Tibial artery (tissue), 4 donors: ENCODE measurements at regions not wholly inside any gene's neighbourhood (a gene's known extent, or its start where the extent isn't known, plus 50 kb on each side); places are given as distances from the start of the nearest gene placed in this dataset.
A peak's percentile ranks its signal among the peaks of the same experiment; 100 is the strongest.
"Not testable (repeated sequence)": the region's sequence is repeated elsewhere in the genome, so short reads cannot be mapped to it uniquely, and the experiment has no call there.

ENCODE experiments used
- DNase-seq, 2 donors: peaks; one replicate each; pipeline ENCODE4 v3.0.0-alpha.2; 2019
- H3K27ac ChIP-seq, 2 donors: fragments of 200-600 bp; sonication (generic) in 1 of 2; 1 replicate in 1 of 2; 2 replicates in 1 of 2; pipeline ENCODE4 v1.5.1; 2018 to 2019; ENCODE audit warnings: mild to moderate bottlenecking in 1 of 2
- H3K27me3 ChIP-seq, 2 donors: fragments of 200-600 bp; sonication (generic) in 1 of 2; one replicate each; pipeline versions ENCODE4 v1.5.1 to v1.6.0; 2016 to 2019
- H3K36me3 ChIP-seq, 3 donors: fragments of 200-600 bp; sonication (generic) in 2 of 3; one replicate each; pipeline ENCODE4 v1.5.1; 2016 to 2019; ENCODE audit warnings: mild to moderate bottlenecking in 2 of 3
- H3K4me1 ChIP-seq, 4 donors: fragments of 200-600 bp; sonication (generic) in 2 of 4; 1 replicate in 3 of 4; 2 replicates in 1 of 4; pipeline ENCODE4 v1.5.1; 2016 to 2019
- H3K4me3 ChIP-seq, 2 donors: fragments of 200-600 bp; sonication (generic) in 1 of 2; 1 replicate in 1 of 2; 2 replicates in 1 of 2; pipeline ENCODE4 v1.5.1; 2018 to 2019; ENCODE audit warnings: mild to moderate bottlenecking in 2 of 2
- H3K9me3 ChIP-seq, 3 donors: fragments of 200-600 bp; sonication (generic) in 1 of 3; one replicate each; pipeline ENCODE4 v1.5.1; 2016 to 2019
- intact Hi-C: fragments of 100-400 bp; cut with DNase I; formaldehyde crosslinking; loops from one replicate; pipeline ENCODE4 v1.15.0; 2023; ENCODE audit warnings: low total_unique reads

DNA sequence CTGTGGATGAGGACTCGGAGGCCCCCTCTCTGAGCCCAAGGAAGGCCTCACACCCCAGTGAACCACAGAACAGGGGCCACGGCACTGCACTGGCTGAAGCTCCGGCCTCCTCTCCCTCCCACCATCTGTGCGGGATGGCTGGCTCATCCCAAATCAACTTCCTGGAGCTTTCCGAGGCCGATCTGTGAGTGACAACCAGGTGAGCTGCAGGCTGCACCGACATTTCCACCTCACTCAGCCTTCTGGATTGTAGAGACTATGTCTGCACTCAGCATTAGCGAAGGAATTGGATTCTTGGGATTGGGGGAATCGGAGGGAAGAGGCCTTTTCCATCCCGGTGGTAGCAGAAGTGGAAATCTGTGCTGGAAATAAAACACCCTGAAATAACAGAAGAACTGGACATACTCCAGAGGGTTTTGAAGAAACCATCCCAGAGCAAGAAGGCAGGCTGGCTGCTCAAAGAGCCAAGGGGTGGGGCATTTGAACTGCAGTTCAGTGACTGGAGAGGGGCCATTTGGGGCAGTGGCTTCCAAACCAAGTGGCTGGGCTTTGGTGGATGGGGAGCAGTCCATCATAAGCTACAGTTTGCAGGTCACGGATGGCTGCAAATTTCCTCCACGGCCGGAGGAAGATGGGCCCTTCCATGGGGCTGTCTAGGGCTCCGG, 118.5 kb downstream of the NPIPB11 start:
- intact Hi-C loops, result not testable (repeated sequence)
- H3K4me1 ChIP-seq, result peaks cover 0 to 42% (median 31%) of the 10 kb centered on the region in 4 donors

DNA sequence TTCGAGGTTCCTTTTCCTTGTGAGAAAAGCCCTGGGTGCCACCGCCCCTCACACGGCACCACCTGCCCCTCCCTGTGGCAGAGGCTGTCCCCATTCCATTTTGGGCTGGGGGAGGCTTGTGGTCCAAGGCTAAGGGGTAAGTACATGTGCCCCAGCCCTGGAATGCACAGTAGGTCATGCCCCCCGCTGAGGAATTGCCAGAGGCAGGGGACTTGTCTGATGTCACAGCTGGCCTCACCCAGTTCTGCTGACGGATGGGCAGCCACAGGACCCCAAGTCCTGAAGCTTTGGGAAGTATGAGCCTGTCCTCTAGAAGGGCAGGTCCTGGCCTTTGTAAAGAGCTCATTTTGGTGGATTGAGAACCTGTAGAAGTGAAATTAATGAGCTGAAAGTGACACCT, 119.3 kb downstream of the NPIPB11 start:
- H3K27me3 ChIP-seq, H3K36me3 ChIP-seq, H3K9me3 ChIP-seq, H3K27ac ChIP-seq, H3K4me3 ChIP-seq, DNase-seq, intact Hi-C loops: not testable (repeated sequence)
- peaks cover 0 to 42% (median 30%) of the 10 kb centered on the region in 4 donors for H3K4me1 ChIP-seq

More for the DNA sequence above, 118.5 kb downstream of the NPIPB11 start:
- not testable (repeated sequence) for H3K27me3 ChIP-seq, H3K4me3 ChIP-seq, H3K9me3 ChIP-seq, H3K36me3 ChIP-seq
- peak in 1 of 2 donors; percentile 65 for DNase-seq
- peak overlapping the region; percentile 35 to 37 for H3K27ac ChIP-seq

DNA sequence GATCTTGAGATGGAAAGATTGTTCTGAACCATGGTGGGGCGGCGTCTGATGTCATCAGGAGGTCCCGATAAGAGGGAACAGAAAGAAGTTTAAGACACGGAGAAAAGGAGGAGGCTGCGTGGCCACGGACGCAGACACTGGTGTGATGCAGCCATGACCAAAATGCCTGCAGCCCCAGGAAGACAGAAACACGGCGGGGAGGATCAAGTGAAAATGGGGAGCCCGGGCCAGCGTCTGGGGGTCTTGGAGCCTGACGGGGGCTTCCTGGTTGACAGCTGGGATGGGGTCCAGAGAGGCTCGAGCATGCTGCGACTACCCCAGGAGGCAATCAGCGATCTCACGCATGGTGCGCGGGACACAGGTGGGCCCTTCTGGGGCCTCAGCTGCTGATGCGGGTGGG, 119.7 kb downstream of the NPIPB11 start:
- H3K4me1 ChIP-seq, result peaks cover 0 to 38% (median 28%) of the 10 kb centered on the region in 4 donors
- intact Hi-C loops, result not testable (repeated sequence)

DNA sequence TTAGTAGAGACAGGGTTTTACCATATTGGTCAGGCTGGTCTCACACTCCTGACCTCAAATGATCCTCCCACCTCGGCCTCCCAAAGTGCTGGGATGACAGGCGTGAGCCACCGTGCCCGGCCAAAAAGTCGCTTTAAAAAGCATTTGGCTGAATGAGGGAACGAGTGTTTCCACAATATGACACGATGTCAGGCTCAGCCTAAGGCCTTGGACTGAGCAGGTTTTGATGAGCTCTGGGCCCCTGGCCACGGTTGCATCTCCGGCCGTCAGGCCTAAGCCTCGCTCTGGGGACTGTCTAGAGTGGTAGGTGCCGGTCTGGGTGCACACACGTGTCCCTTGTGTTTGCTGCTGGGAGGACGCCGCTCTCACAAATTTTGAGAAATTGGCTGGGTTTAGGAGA, 120.3 kb downstream of the NPIPB11 start:
- H3K27ac ChIP-seq, intact Hi-C loops, H3K27me3 ChIP-seq, H3K9me3 ChIP-seq, DNase-seq, H3K36me3 ChIP-seq, H3K4me3 ChIP-seq: not testable (repeated sequence)
- peaks cover 0 to 32% (median 22%) of the 10 kb centered on the region in 4 donors for H3K4me1 ChIP-seq

More for the DNA sequence above, 119.7 kb downstream of the NPIPB11 start:
- H3K4me3 ChIP-seq, DNase-seq, H3K36me3 ChIP-seq, H3K9me3 ChIP-seq, H3K27ac ChIP-seq, H3K27me3 ChIP-seq: not testable (repeated sequence)

DNA sequence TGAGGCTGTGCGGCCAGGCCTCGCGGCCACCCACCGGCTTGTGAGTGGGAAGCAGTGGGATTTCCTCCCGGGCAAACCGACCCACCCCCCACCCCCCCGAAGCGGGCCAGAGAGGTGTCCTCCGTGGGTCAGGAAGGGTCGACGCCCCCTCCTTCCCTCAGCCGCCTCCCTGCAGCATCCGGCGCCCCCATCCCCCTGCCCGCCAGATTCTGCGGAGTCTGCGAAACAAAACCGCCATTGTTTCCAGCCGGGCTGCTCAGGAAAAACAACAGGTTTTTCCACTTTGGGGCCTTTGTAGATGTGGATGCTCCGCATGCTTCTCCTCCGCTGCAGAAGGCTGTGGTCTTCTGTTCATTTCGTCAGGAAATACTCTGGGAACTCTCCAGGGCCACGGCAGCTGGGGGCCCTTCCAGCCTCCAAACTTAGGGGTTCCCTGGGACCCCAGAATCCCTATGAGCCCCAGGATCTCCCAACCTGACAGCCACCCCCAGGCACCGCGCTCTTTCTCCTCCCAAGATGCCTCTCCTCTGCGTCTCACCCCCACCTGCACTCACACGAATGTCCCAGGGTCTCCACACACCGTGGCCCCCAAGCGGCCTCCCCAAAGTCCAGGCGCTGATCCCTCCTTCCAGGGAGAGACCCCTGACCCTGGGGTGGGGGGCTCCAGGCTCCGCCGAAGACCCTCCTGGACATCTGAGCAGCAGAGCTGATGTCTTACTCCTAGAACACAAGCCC, 121.2 kb downstream of the NPIPB11 start:
- H3K4me3 ChIP-seq, H3K27ac ChIP-seq, DNase-seq, H3K27me3 ChIP-seq, intact Hi-C loops, H3K36me3 ChIP-seq, H3K9me3 ChIP-seq: not testable (repeated sequence)
- H3K4me1 ChIP-seq, result peaks cover 0 to 26% (median 15%) of the 10 kb centered on the region in 4 donors

DNA sequence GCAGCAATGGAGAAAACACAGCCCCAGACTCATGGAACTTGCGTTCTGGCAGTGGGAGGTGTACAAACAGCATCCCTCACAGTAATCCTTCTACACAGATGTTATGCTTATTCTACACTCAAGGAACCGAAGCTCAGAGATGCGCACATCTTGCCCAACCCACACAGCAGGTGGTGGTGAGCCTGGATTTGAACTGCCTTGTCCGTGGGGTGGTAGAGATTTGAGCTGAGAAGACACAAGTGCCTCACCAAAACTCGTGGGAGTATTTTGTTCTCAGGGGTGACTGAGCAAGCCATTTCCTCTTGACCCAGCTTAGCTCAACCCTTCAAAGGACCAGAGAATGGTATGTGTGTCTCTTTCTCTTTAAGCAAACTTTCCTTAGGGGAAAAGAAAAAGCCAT, 121.8 kb downstream of the NPIPB11 start:
- H3K36me3 ChIP-seq, DNase-seq, H3K9me3 ChIP-seq, H3K27ac ChIP-seq, H3K27me3 ChIP-seq, H3K4me3 ChIP-seq, intact Hi-C loops: not testable (repeated sequence)
- peaks cover 0 to 21% (median 12%) of the 10 kb centered on the region in 4 donors for H3K4me1 ChIP-seq

DNA sequence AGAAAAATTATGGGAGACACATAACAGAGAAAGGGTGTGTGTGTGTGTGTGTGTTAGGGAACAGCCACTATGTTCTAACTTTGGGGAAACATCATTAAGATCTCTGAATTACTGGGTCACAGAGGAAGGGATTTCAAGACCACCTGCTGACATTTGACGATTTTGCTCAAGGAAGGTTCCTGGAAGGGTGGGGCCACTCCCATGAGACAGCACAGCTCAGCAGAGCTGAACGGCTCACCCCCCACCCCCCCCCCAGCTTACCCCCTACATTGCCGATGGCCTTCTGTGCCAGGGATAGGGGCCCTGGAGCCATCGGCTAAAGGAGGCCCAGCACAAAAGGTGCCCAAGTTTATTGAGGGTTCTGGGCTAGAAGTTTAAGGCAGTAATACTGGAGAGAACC, 122.4 kb downstream of the NPIPB11 start:
- H3K4me3 ChIP-seq, H3K27me3 ChIP-seq, H3K9me3 ChIP-seq, intact Hi-C loops, H3K27ac ChIP-seq, DNase-seq, H3K36me3 ChIP-seq: not testable (repeated sequence)
- peaks cover 0 to 16% (median 9%) of the 10 kb centered on the region in 4 donors for H3K4me1 ChIP-seq

DNA sequence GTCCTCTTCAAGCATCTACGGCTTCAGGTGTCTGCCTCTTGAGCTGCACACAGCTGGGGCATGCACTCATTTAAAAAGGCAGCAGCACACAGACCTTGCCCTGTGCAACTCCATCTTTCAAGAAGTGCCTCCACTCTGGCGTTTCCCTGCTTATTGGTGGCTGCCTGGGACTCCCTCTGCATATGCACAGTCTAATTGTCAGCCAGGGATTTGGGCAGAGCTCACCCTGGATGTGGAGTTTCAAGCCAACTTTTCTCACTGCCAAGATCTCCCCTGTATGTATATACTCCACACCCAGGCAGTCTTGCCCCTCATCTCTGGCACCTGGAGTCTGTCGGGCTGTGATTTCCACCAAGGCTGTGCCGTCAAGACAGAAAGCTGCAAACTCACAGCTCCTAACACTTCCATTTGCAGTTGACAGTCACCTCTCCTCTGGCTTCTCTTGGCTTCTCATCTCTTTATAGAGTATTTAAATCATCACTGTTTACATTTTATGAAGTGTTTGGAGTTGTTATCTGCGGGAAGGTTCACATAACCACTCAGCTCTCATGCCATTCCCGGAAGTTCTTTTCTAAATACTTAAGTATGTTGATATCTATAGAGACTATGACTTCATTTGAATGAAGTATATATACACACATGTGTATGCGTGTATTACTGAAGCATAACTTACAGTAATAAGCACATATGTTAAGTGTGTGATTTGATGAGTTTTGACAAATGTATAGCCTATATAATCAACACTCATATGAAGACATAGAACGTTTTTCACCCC, 128.2 kb downstream of the NPIPB11 start:
- intact Hi-C loops, H3K4me3 ChIP-seq, H3K4me1 ChIP-seq, H3K36me3 ChIP-seq, H3K9me3 ChIP-seq, H3K27me3 ChIP-seq, DNase-seq, H3K27ac ChIP-seq: not testable (repeated sequence)

DNA sequence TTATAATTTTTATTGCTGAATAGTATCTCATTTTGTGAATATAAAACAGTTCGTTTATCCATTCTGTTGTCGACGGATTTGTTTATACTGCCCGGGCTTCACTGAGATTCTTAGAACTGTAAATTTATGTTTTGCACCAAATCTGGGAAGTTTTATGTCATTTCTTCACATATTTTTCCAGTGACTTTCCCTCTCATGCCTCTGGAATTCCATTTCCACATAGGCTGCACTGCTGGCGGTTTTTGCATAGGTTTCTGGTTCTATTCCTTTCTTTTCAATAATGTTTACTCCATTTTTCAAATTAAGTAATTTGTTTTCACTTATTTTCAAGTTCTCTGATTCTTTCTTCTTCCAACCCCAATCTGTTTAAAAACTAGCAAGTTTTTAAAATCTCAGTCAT, 130.1 kb downstream of the NPIPB11 start:
- H3K36me3 ChIP-seq, intact Hi-C loops, DNase-seq, H3K27ac ChIP-seq, H3K9me3 ChIP-seq, H3K4me3 ChIP-seq, H3K27me3 ChIP-seq: not testable (repeated sequence)
- peaks cover 0 to 16% (median 9%) of the 10 kb centered on the region in 4 donors for H3K4me1 ChIP-seq

DNA sequence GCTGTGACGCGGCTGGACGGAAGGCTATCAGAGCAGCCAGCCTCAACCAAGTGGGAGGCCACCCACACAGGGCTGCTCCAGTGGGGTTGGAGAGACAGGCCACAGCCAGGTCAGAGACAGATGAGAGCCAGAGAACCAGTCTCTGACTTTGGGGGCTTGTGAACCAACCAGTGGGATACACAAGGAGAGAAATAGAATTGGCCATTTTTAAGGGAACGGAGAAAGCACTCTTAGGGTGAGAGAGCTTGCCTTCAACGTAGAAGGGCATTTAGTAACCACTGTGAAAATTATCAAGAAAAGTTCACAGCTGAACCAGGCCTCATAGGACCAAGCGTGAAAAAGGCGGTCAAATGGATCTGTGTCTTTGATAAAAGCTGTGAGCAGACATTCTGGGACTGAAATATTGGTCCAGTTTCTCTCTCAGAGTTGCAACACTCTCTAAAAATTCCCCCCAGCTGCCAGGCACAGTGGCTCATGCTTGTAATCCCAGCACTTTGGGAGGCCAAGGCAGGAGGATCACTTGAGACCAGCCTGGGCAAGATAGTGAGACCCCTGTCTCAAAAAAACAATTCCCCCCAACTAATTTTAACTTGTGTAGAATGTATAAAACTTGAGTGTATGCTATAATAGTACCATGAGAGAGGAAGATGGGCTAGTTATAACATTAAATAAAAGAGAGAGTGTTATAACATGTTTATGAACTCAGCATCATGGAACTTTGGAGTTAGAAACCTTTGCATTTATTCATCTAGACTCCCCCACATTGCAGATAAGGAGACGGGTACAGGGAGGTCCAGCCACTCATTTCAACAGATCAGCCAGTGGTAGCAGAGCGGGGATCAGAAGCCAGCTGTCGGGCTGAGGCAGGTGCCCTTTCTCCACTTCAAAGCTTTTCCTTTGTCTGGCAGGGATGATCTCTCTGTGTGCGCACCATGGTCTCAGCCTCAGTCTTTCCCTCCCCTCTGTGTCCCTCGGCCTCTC, 132.2 kb downstream of the NPIPB11 start:
- intact Hi-C loops, DNase-seq, H3K9me3 ChIP-seq, H3K27ac ChIP-seq, H3K36me3 ChIP-seq, H3K27me3 ChIP-seq, H3K4me3 ChIP-seq: not testable (repeated sequence)
- peaks cover 0 to 26% (median 12%) of the 10 kb centered on the region in 4 donors for H3K4me1 ChIP-seq

DNA sequence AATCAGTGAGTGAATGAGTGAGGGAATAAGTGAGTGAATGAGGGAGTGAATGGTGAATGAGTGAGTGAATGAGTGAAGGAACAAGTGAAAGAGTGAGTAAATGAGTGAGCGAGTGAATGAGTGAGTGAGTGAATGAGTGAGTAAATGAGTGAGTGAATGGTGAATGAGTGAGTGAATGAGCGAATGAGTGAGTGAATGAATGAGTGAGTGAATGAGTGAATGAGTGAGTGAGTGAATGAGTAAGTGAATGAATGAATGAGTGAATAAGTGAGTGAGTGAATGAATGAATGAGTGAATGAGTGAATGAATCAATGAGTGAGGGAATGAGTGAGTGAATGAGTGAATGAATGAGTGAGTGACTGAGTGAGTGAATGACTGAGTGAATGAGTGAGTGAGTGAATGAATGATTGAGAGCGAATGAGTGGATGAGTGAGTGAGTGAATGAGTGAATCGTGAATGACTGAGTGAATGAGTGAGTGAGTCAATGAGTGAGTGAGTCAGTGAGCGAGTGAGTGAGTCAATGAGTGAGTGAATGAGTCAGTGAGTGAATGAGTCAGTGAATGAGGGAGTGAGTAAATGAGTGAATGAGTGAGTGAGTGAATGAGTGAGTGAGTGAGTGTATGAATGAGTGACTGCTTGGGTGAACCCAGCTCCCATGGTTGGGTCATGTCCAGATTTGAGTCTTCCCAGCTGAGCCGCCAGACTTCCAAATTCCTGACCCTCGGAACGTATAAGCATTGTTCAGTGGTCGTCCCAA, 133.0 kb downstream of the NPIPB11 start:
- peaks cover 0 to 35% (median 13%) of the 10 kb centered on the region in 4 donors for H3K4me1 ChIP-seq
- H3K36me3 ChIP-seq, H3K4me3 ChIP-seq, H3K27me3 ChIP-seq, H3K9me3 ChIP-seq, DNase-seq, intact Hi-C loops, H3K27ac ChIP-seq: not testable (repeated sequence)
